ENCODE measurements at regions not wholly inside any gene's neighbourhood (a gene's known extent, or its start where the extent isn't known, plus 50 kb on each side); places are given as distances from the start of the nearest gene placed in this dataset.

DNA sequence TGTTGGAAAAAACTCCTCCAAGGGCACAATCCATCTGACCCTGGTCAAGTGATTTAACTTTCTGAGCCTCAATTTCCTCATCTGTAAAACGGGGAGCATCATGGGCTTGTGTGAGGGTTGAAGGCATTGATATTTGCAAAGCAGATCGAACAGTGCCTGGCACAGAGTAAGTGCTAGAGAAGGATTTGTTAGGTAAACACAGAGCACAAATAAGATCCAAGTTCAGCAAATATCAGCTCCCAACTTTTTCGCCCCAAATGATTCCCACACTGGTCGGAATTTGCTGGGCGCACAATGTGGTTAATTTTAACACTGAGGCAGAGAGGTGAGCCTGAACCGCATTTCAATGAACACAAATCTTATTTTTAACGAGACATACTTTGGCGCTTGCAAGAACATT is 76.3 kb upstream of the ATP2B2 start:
- Mint-ChIP-seq H3K36me3 (no peaks in the 10 kb centered on the region), H3K9me3 (0 out of 2 replicates have a peak, but pooled peaks cover 4% of the 10 kb centered on the region), H3K27ac (no peak overlapping the region), H3K4me3 (no peak overlapping the region), H3K27me3 (ENCODE audit: low read depth) (no peaks in the 10 kb centered on the region; the same call in 1 of the 2 replicates), H3K4me1 (peaks cover 8% of the 10 kb centered on the region; the same call in 1 of the 2 replicates)
- DNase-seq (ENCODE audit: low spot score) = no peak
- TF ChIP-seq OVOL2 (CRISPR knock-in tag; IDR thresholded peaks at IDR 0.05; ENCODE audit: borderline replicate concordance) (no peak), GRHL2 (CRISPR knock-in tag; IDR thresholded peaks at IDR 0.05; ENCODE audit: insufficient replicate concordance, severe bottlenecking) (no peak), ZNF263 (CRISPR knock-in tag; IDR thresholded peaks at IDR 0.05; ENCODE audit: low read depth) (no peak), MAX (CRISPR knock-in tag; IDR thresholded peaks at IDR 0.05) (no peak), RORB (CRISPR knock-in tag; IDR thresholded peaks at IDR 0.05) (no peak), HMGA2 (CRISPR knock-in tag; IDR thresholded peaks at IDR 0.05) (no peak), PRDM15 (CRISPR knock-in tag; IDR thresholded peaks at IDR 0.05) (no peak), SMAD4 (CRISPR knock-in tag; IDR thresholded peaks at IDR 0.05) (no peak), FOXP4 (CRISPR knock-in tag; IDR thresholded peaks at IDR 0.05) (no peak), NFE2L1 (CRISPR knock-in tag; IDR thresholded peaks at IDR 0.05) (no peak), E2F4 (CRISPR knock-in tag; IDR thresholded peaks at IDR 0.05; ENCODE audit: borderline replicate concordance, low read depth) (no peak), CBFB (CRISPR knock-in tag; IDR thresholded peaks at IDR 0.05; ENCODE audit: low read depth) (no peak), CREM (CRISPR knock-in tag; IDR thresholded peaks at IDR 0.05) (no peak)
- TF ChIP-seq, protein P1, sequence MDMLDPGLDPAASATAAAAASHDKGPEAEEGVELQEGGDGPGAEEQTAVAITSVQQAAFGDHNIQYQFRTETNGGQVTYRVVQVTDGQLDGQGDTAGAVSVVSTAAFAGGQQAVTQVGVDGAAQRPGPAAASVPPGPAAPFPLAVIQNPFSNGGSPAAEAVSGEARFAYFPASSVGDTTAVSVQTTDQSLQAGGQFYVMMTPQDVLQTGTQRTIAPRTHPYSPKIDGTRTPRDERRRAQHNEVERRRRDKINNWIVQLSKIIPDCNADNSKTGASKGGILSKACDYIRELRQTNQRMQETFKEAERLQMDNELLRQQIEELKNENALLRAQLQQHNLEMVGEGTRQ (CRISPR knock-in tag; IDR thresholded peaks at IDR 0.05) = no peak
- POLR2A ChIA-PET = interaction anchor here (0.6 kb wide), 1 partner anchor 219 kb away, joined by 3 read pairs; no protein-coding TSS in a partner anchor
- CTCF ChIA-PET = no interaction called here
- no peak for ATAC-seq

DNA sequence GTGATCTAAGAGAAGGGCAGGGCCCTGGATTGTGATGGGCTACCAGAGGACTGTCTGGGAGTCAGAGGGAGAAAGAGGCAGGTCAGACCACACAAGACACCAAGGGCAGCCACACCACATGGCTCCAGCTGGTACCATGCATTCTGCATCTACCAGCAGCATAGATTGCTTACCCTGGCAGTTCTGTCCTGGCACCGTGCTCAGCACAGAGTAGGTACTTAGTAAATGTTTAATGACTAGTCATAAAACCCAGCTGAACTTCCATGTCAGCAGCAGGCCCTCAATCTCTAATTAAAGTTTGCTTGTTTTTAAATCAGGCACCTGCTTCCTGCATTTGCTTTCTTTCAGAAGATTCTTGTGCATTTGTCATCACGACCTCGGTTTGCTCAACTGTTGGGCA is 77.3 kb upstream of the ATP2B2 start:
- Mint-ChIP-seq H3K36me3 (no peaks in the 10 kb centered on the region), H3K4me1 (peaks cover 8% of the 10 kb centered on the region; the same call in 1 of the 2 replicates), H3K4me3 (no peak overlapping the region), H3K9me3 (0 out of 2 replicates have a peak, but pooled peaks cover 4% of the 10 kb centered on the region), H3K27me3 (ENCODE audit: low read depth) (no peaks in the 10 kb centered on the region; the same call in 1 of the 2 replicates), H3K27ac (no peak overlapping the region)
- ChIA-PET CTCF (no interaction called here), POLR2A (no interaction called here)
- ATAC-seq = no peak
- no peak for DNase-seq (ENCODE audit: low spot score)
- TF ChIP-seq CTCF (IDR thresholded peaks at IDR 0.05) (no peak), MYBL2 (CRISPR knock-in tag; IDR thresholded peaks at IDR 0.05) (no peak), AR (CRISPR knock-in tag; IDR thresholded peaks at IDR 0.05) (no peak), SP1 (CRISPR knock-in tag; conservative IDR thresholded peaks at IDR 0.05) (no peak), PRDM15 (CRISPR knock-in tag; IDR thresholded peaks at IDR 0.05) (no peak), ZNF263 (CRISPR knock-in tag; IDR thresholded peaks at IDR 0.05; ENCODE audit: low read depth) (no peak), SOX15 (CRISPR knock-in tag; IDR thresholded peaks at IDR 0.05) (no peak), NFE2L1 (CRISPR knock-in tag; IDR thresholded peaks at IDR 0.05) (no peak)
